ACC112 (cell line): ENCODE measurements at regions not wholly inside any gene's neighbourhood (a gene's known extent, or its start where the extent isn't known, plus 50 kb on each side); places are given as distances from the start of the nearest gene placed in this dataset.
A peak's percentile ranks its signal among the peaks of the same experiment; 100 is the strongest.

ENCODE experiments used
- H2AFZ ChIP-seq: fragments of 200-600 bp; sonication (generic); one replicate; pipeline ENCODE4 v1.6.0; 2017; ENCODE audit warnings: antibody characterized with exemption, low read length; ENCODE audit not compliant: unreplicated experiment
- H3K27ac ChIP-seq: fragments of 200-600 bp; sonication (generic); 2 replicates; pipeline ENCODE4 v1.5.1; 2014; ENCODE audit warnings: low read depth, mild to moderate bottlenecking, antibody characterized with exemption, low read length, moderate library complexity
- H3K27me3 ChIP-seq: fragments of 200-600 bp; sonication (generic); 2 replicates; pipeline ENCODE4 v1.6.1; 2014; ENCODE audit warnings: mild to moderate bottlenecking, antibody characterized with exemption, low read length, moderate library complexity, mixed read lengths; ENCODE audit not compliant: insufficient read depth
- H3K36me3 ChIP-seq: fragments of 200-600 bp; sonication (generic); 2 replicates; pipeline ENCODE4 v1.6.1; 2016; ENCODE audit warnings: mild to moderate bottlenecking, antibody characterized with exemption, low read length, moderate library complexity, mixed read lengths; ENCODE audit not compliant: insufficient read depth
- H3K4me1 ChIP-seq: fragments of 200-600 bp; sonication (generic); one replicate; pipeline ENCODE4 v1.6.1; 2016; ENCODE audit warnings: low read length, mixed read lengths; ENCODE audit not compliant: insufficient read depth, unreplicated experiment, control insufficient read depth
- H3K4me3 ChIP-seq: fragments of 200-600 bp; sonication (generic); 2 replicates; pipeline ENCODE4 v1.5.1; 2014; ENCODE audit warnings: mild to moderate bottlenecking, low read depth, low read length
- H3K79me2 ChIP-seq: fragments of 200-600 bp; sonication (generic); one replicate; pipeline ENCODE4 v1.6.0; 2016; ENCODE audit warnings: low read length; ENCODE audit not compliant: control insufficient read depth, unreplicated experiment, insufficient read depth

DNA sequence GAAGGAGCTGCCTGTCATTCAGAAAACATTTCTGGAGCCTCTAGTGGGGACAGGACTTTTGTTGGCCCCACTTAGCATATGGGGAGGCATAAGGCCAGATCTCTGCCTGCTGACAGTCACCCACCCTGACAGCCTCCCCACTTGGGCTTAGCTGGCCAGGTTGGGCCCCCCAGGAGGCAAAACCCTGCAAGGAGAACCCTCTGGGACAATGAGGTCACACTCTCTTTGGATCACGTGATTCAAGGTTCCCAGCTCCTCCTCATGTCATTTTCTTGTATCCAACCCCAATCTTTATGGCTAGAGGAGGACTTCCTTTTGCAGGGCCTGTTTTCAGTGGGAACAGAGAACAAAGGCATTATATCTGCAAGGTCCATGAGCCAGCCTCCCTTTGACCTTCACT is 60.0 kb downstream of the NAV1 start:
- H3K27me3 ChIP-seq = no peaks in the 10 kb centered on the region
- no peak overlapping the region for H3K4me3 ChIP-seq
- H3K4me1 ChIP-seq = peaks cover 63% of the 10 kb centered on the region
- H3K36me3 ChIP-seq = peaks cover 10% of the 10 kb centered on the region
- peaks cover 78% of the 10 kb centered on the region for H3K79me2 ChIP-seq
- no peak overlapping the region for H2AFZ ChIP-seq
- H3K27ac ChIP-seq = no peak overlapping the region

DNA sequence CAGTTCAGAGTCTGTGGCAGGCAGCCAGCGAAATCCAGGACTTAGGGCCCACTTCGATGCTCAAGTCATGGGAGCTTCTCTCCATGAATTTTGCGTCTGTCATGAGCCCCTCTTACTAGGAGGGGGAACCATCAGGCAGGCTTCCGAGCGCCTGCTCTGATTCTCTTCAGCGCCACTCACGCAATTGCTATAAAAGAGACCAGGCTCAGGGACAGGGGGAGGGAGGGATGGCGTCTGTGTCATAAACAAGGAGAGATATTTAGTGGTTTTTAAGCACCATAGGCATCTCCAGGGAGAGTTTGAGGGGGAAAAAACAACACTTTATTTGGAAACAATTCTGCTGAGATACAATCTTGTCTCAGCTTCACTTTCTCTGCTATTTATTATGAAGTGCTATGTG is 60.6 kb downstream of the NAV1 start:
- peak overlapping the region; percentile 92; the same call in 1 of the 2 replicates for H3K27ac ChIP-seq
- H3K4me3 ChIP-seq = no peak overlapping the region
- H2AFZ ChIP-seq = no peak overlapping the region
- no peaks in the 10 kb centered on the region for H3K27me3 ChIP-seq
- peaks cover 72% of the 10 kb centered on the region for H3K79me2 ChIP-seq
- peaks cover 10% of the 10 kb centered on the region for H3K36me3 ChIP-seq
- peaks cover 63% of the 10 kb centered on the region for H3K4me1 ChIP-seq

DNA sequence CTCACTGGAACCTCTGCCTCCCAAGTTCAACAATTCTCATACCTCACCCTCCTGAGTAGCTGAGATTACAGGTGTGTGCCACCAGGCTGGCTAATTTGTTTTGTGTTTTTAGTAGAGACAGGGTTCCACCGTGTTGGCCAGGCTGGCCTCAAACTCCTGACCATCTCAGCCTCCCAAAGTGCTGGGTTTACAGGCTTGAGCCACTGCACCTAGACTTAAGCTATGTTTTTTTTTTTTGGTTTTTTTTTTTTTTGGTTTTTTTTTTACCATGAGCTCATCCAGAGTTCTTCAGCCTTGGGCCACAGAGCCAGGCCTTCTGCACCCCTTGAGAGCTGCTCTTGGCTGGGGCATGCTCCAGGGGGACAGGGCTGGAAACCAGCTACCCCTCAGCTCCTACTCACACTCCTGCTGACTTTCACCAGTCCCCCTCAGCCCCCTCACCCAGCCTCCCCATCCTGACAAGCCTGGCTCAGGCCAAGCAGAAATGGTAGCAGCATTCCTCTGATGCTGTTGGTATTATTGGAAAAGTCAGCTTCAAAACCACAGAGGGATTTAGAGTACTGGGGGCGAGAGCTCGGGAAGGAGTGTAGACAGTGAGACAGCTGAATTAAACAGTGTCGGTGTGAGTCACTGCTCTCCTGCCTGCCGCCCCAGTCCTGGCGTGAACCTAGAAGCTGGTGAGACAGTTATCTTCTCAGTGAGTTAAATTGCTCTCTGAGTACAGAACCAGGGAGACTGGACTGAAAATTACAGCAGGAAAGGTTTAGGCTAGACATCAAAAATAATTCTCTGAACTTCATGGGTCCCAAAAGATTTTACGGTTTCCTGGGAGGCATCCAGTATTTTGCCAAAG is 63.7 kb downstream of the NAV1 start:
- H3K36me3 ChIP-seq = no peaks in the 10 kb centered on the region
- H3K27ac ChIP-seq = peak overlapping the region; percentile 92
- H3K27me3 ChIP-seq = no peaks in the 10 kb centered on the region
- H3K79me2 ChIP-seq = peaks cover 56% of the 10 kb centered on the region
- H3K4me3 ChIP-seq = peak overlapping the region; percentile 35; the same call in 1 of the 2 replicates
- no peak overlapping the region for H2AFZ ChIP-seq
- peaks cover 60% of the 10 kb centered on the region for H3K4me1 ChIP-seq

DNA sequence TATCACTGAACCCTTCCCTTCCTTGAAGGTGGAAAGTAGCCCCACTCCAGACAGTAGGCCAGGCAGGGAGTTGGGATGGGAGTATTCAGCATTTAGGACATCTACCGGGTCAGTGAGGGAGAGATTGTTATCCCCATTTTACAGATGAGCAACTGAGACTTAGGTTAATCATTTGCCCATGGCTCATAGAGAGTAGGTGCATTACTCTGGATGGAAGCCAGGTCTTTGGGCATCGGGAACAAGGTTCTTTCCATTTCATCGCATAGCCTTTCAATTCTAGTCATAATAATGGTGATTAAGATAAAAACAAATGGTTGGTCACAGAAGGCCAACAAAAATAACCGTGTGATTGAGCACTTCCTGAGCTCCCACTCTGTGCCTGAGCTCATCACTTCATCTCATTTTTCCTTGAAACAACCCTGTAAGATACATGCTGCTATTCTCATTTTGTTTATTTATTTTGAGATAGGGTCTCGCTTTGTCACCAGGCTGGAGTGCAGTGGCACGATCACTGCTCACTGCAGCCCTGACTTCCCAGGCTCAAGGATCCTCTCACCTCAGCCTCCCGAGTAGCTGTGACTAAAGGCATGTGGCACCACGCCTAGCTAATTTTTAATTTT is 64.8 kb downstream of the NAV1 start:
- H3K4me3 ChIP-seq = peak overlapping the region; percentile 35; the same call in 1 of the 2 replicates
- no peak overlapping the region for H2AFZ ChIP-seq
- H3K79me2 ChIP-seq = peaks cover 53% of the 10 kb centered on the region
- no peaks in the 10 kb centered on the region for H3K36me3 ChIP-seq
- H3K27me3 ChIP-seq = no peaks in the 10 kb centered on the region
- H3K27ac ChIP-seq = peak overlapping the region; percentile 92
- H3K4me1 ChIP-seq = peaks cover 63% of the 10 kb centered on the region

DNA sequence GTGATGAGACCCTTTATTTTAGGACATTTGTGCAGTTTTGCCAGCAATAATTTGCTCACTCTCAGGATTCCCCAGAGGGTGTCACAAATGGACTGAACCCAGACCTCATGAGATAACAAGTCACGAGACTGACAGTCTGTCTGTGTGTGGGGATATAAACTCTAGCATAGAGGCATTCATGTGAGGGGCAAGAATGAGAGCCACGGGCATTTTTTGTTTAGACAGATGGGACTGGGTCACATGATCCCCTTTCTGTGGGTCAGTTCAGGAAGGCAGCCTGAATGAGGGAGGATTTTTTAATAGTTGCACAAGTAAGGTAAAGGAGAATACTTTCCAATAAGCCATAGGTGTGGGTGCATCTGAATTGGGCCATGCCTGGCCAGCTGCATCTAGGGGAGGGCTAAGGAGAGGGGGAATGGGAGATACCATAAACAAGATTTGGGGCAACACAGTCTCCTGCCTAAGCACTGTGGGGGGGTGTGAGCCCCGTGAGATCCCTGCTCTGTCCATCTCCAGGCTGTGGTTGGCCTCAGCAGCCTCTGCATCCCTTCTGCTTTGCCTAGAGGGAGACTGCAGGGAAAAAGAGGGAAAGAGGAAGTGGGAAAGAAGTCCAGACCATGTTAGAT is 66.6 kb downstream of the NAV1 start:
- Histone ChIP-seq H3K36me3 (no peaks in the 10 kb centered on the region), H2AFZ (no peak overlapping the region), H3K27ac (no peak overlapping the region; the same call in 1 of the 2 replicates), H3K4me1 (peaks cover 53% of the 10 kb centered on the region), H3K79me2 (peaks cover 50% of the 10 kb centered on the region), H3K4me3 (no peak overlapping the region), H3K27me3 (no peaks in the 10 kb centered on the region)

DNA sequence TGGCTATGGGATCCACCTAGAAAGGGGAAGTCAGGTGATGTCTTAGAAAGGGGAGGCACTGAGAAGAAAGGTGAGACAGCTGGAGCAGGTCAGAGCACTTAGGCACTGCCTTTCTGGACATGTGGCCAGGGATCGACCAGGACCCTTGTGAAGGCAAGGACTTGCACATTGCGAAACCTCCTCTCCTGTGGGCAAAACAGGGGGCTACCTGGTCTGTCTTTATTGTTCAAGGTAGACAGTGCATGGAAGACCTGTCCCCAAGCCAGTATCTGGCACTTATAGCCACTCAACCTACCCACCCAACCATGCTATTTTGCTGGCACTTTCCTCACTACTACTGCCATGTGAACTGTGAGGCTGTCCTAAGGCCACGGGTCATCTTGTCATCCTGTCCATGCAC is 67.2 kb downstream of the NAV1 start:
- Histone ChIP-seq H3K4me1 (peaks cover 47% of the 10 kb centered on the region), H3K27ac (no peak overlapping the region), H3K79me2 (peaks cover 44% of the 10 kb centered on the region), H3K36me3 (no peaks in the 10 kb centered on the region), H2AFZ (no peak overlapping the region), H3K4me3 (no peak overlapping the region), H3K27me3 (no peaks in the 10 kb centered on the region)

DNA sequence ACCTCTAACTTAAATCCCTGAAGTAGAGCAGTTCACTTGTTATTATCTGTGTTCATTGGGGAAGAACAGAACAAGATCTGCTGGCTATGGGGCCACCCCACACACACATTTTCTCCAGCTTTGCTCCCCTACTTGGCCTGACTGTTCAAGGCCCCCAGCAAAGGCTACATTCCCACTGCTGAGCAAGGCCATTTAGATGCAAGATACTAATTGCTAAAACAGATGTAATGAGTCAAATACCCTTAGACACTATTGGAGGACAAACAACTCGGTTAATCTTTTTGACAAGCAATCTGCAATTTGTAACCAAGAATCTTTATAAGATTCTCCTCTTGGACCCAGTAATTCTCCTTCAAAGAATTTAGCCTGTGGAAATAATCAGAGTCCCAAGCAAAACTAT is 67.7 kb downstream of the NAV1 start:
- Histone ChIP-seq H3K36me3 (no peaks in the 10 kb centered on the region), H2AFZ (no peak overlapping the region), H3K79me2 (peaks cover 45% of the 10 kb centered on the region), H3K4me3 (no peak overlapping the region), H3K27ac (no peak overlapping the region), H3K27me3 (no peaks in the 10 kb centered on the region), H3K4me1 (peaks cover 42% of the 10 kb centered on the region)

DNA sequence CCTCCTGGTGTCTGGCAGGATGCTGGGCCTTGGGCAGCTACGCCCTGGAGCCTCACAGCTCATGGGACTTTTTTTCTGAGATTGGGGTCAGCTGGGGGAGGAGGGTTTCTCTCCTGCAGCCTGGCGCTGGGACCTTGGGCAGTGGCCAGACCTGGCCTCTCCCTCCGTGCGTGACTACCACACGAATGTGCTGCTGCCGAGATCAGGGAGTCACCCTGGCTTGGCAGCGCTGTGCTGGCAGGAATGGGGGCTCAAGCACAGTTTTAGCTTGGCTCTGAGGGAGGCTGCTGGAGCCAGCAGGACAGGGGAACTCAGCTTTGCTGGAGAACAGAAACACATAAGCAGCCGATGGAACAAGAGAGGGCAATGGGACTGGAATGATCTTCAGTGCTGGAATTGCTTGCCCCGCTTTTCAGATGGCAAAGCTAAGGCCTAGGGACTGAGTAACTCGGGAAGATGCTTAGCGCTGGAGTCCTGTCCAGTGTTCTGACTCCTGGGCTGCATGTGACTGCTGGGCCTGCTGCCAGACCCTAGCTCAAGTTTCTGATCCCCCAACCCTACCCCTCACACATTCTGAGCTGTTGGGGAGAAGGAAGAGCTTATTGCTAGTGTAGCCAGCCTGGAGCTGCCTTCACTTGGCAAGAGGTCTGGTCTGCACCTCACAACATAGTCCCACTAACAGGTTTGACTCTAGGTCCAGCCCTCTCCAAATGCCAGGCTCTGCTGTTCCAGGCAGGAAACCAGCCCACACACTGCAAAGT is 69.9 kb downstream of the NAV1 start:
- H3K4me3 ChIP-seq = no peak overlapping the region
- no peak overlapping the region for H3K27ac ChIP-seq
- peaks cover 49% of the 10 kb centered on the region for H3K79me2 ChIP-seq
- no peaks in the 10 kb centered on the region for H3K36me3 ChIP-seq
- no peak overlapping the region for H2AFZ ChIP-seq
- H3K27me3 ChIP-seq = no peaks in the 10 kb centered on the region
- peaks cover 21% of the 10 kb centered on the region for H3K4me1 ChIP-seq

DNA sequence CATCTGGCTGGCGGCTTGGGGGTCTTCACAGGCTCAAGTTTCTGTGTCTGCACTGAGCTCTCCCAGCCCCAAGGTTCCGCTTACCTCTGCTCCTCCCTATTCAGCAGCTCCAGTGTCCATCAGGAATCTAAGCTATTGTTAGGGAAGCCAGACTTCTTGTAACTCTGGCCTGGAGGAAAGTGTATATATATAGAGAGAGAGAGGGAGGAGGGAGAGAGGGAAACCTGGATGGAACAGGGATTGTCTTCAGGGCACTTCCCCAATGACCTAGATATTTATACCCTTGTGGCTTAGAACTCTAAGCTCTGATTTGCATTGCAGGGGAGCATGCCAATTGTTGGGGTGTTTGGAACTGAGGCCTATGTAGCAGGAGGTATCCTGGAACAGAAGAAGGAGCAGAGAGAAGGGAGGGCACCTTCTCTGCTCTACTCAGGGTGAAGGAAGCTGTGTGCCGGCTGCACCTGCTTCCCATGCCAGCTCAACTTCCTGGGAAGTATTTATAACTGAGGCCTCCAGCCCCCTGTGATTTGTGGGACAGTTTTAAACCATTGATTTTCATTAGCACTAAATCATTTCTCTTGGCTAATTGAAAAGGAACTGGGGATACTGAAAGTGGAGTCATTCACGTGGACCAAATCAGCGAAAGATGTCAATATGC is 70.9 kb downstream of the NAV1 start:
- Histone ChIP-seq H3K27me3 (no peaks in the 10 kb centered on the region), H2AFZ (no peak overlapping the region), H3K4me1 (peaks cover 12% of the 10 kb centered on the region), H3K27ac (no peak overlapping the region), H3K36me3 (no peaks in the 10 kb centered on the region), H3K4me3 (no peak overlapping the region), H3K79me2 (peaks cover 47% of the 10 kb centered on the region)

DNA sequence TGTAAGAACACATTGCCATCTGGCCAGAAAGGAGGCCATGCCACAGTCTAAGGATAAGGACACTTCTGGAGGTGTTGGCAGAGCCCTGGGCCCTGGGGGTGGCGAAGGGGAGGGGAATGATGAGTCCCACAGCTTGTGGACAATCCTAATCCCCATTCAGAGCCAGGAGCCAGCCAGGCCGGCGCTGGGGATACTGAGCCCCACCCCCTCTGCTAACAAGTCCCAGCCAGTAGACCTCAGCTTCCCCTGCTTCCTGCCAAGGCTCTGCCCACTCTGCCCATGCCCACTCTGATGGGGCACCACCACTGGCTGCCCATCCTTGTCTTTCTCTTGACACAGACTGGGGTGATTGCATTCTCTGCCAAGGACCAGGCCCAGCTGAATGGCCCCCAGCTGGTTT is 71.9 kb downstream of the NAV1 start:
- no peaks in the 10 kb centered on the region for H3K27me3 ChIP-seq
- no peak overlapping the region for H3K27ac ChIP-seq
- no peak overlapping the region for H3K4me3 ChIP-seq
- no peaks in the 10 kb centered on the region for H3K36me3 ChIP-seq
- H3K4me1 ChIP-seq = peaks cover 12% of the 10 kb centered on the region
- peaks cover 44% of the 10 kb centered on the region for H3K79me2 ChIP-seq
- no peak overlapping the region for H2AFZ ChIP-seq
